K562 (cell line): ENCODE measurements at regions not wholly inside any gene's neighbourhood (a gene's known extent, or its start where the extent isn't known, plus 50 kb on each side); places are given as distances from the start of the nearest gene placed in this dataset.

Experiments
- CTCF ChIP-seq, 3 experiments: IDR thresholded peaks in 2 of 3; conservative IDR thresholded peaks in 1 of 3; 2 replicates each; pipeline ENCODE4 v1.5.1; 2011 to 2012; ENCODE audit warnings: low read length in 3 of 3, mild to moderate bottlenecking in 3 of 3, control low read depth in 2 of 3, improper control_type of control experiment in 1 of 3, inconsistent platforms in 1 of 3, low read depth in 1 of 3, mixed read lengths in 1 of 3, moderate library complexity in 1 of 3; ENCODE audit not compliant: insufficient read depth in 2 of 3
- ZNF436 ChIP-seq: fragments of 250-450, 450-650 bp; sonication (Bioruptor Pico); formaldehyde crosslinking; IDR thresholded peaks from 2 replicates; pipeline ENCODE4 v1.7.0; 2020; ENCODE audit warnings: mild to moderate bottlenecking

GRCh38 chr7:55299273-55299967 lies 65.7 kb upstream of the LANCL2 start:
- TF ChIP-seq CTCF (IDR thresholded peaks at IDR 0.05 in 2 of 3, conservative IDR thresholded peaks at IDR 0.05 in 1 of 3; ENCODE audit: insufficient read depth in 2 of 3, low read depth in 1 of 3, low read length in 3 of 3) (no peak), ZNF436 (CRISPR knock-in tag) (no peak)
